Kidney epithelial cell (primary cell): ENCODE measurements at regions not wholly inside any gene's neighbourhood (a gene's known extent, or its start where the extent isn't known, plus 50 kb on each side); places are given as distances from the start of the nearest gene placed in this dataset.

Experiments
- DNase-seq: peaks from one replicate; pipeline ENCODE4 v3.0.0-alpha.2; 2010; ENCODE audit warnings: low read depth
- H3K27me3 ChIP-seq: 2 replicates; pipeline ENCODE4 v1.6.0; 2011; ENCODE audit warnings: low read length; ENCODE audit not compliant: control insufficient read depth, insufficient read depth
- H3K36me3 ChIP-seq: 2 replicates; pipeline ENCODE4 v1.5.1; 2011; ENCODE audit warnings: low read length; ENCODE audit not compliant: control insufficient read depth, insufficient read depth
- H3K4me3 ChIP-seq: 2 replicates; pipeline ENCODE4 v1.5.1; 2011; ENCODE audit warnings: low read depth, mild to moderate bottlenecking, control low read depth, low read length
- TF ChIP-seq, protein P1 (sequence below): IDR thresholded peaks from 2 replicates; pipeline ENCODE4 v1.5.1; 2011; ENCODE audit warnings: mild to moderate bottlenecking, moderate library complexity, low read length, control low read depth, inconsistent platforms; ENCODE audit not compliant: insufficient read depth, poor library complexity, severe bottlenecking

DNA sequence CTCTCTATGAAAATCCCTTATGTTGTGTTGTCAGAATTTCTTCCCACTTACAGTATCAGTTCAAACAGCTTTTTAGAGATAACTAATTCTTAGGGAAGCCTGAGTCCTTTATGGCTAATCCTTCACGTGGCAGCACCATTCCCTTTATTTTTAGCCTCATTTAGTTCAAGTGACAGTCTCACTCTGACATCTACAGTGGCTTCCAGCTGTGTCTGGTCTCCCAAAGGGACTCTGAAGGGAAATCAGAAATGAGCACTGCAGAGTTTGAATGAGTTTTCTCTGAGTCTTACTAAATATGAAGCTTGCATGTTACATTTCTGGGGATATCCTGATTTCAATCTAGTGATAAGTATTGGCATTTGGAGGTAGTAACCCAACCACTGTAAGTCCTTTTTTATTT lies 1104.1 kb downstream of the CDH11 start:
- Histone ChIP-seq H3K4me3 (no peak overlapping the region), H3K36me3 (no peaks in the 10 kb centered on the region), H3K27me3 (no peaks in the 10 kb centered on the region)
- no peak for DNase-seq
- TF ChIP-seq, protein P1, sequence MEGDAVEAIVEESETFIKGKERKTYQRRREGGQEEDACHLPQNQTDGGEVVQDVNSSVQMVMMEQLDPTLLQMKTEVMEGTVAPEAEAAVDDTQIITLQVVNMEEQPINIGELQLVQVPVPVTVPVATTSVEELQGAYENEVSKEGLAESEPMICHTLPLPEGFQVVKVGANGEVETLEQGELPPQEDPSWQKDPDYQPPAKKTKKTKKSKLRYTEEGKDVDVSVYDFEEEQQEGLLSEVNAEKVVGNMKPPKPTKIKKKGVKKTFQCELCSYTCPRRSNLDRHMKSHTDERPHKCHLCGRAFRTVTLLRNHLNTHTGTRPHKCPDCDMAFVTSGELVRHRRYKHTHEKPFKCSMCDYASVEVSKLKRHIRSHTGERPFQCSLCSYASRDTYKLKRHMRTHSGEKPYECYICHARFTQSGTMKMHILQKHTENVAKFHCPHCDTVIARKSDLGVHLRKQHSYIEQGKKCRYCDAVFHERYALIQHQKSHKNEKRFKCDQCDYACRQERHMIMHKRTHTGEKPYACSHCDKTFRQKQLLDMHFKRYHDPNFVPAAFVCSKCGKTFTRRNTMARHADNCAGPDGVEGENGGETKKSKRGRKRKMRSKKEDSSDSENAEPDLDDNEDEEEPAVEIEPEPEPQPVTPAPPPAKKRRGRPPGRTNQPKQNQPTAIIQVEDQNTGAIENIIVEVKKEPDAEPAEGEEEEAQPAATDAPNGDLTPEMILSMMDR = no peak

DNA sequence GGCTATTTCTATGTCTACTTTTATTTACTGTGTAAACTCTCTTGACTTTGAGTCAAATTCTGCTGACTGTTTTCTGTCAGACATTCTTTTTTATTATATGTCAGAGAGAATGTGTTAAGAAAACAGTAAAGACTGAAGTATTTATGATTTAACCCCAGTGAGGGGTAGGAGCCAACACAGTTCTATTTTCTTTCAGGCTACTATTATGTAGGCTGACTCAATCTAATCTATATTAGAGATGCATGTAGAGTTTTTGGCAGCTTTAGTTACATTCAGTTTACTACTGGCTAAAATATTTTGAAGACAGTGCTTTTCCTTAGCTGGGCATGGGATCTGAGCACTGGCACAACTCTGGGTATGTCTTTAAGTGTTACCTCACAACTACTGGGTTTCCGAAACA lies 1108.0 kb downstream of the CDH11 start:
- TF ChIP-seq, protein P1 = no peak
- no peaks in the 10 kb centered on the region for H3K27me3 ChIP-seq
- H3K36me3 ChIP-seq = no peaks in the 10 kb centered on the region
- H3K4me3 ChIP-seq = no peak overlapping the region
- no peak for DNase-seq

DNA sequence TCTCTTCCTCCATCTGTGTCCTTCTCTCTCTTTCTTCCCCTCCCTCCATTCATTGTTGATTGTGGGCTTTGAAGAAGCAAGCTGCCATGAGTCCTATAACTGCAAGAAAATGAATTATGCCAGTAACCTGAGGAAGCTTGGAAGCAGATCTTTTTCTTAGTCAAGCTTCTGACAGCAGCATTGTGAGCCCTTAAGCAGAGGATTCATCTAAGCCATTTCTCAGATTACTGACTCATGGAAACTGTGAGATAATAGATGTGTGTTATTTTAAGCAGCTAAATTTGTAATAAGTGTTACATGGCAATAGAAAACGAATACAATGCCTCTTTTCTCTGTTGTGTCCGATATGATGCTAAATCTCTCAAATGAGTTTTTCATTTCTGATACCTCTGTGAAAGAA lies 1109.7 kb downstream of the CDH11 start:
- Histone ChIP-seq H3K4me3 (no peak overlapping the region), H3K36me3 (no peaks in the 10 kb centered on the region), H3K27me3 (no peaks in the 10 kb centered on the region)
- TF ChIP-seq, protein P1 = no peak
- DNase-seq = no peak

DNA sequence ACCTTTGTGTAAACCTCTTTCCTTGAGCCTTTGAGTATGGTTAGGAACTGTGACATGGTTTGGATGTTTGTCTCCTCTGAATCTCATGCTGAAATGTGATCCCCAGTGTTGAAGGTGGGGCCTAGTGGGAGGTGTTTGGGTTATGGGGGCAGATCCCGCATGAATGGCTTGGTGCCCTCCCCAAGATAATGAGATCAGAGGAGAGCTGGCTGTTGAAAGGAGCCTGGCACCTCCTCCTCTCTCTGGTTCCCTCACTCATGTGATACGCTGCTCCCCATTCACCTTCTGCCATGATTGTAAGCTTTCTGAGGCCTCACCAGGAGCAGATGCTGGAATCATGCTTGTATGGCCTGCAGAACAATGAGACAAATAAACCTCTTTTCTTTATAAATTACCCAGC lies 1110.2 kb downstream of the CDH11 start:
- no peaks in the 10 kb centered on the region for H3K27me3 ChIP-seq
- no peaks in the 10 kb centered on the region for H3K36me3 ChIP-seq
- TF ChIP-seq, protein P1 = no peak
- DNase-seq = no peak
- H3K4me3 ChIP-seq = no peak overlapping the region

DNA sequence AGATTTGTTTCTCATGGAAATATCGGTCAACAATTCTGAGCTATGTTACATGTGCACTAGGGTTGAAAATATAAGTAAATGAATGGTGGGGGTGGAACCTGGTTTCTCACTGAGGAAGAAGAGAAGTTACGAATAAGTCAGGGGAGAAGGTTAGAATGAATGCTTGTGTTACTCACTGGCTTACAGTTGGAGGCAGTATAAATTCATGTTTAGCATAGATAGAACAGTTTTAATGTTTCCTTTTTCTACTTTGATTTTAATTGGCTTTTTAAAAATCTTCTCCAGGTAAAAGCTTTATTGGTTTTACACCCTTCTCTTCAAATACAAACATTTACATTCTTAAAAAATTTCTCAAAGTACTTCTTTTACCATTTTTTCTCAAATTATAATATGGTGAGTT lies 1113.7 kb downstream of the CDH11 start:
- no peaks in the 10 kb centered on the region for H3K27me3 ChIP-seq
- TF ChIP-seq, protein P1 = no peak
- no peak for DNase-seq

DNA sequence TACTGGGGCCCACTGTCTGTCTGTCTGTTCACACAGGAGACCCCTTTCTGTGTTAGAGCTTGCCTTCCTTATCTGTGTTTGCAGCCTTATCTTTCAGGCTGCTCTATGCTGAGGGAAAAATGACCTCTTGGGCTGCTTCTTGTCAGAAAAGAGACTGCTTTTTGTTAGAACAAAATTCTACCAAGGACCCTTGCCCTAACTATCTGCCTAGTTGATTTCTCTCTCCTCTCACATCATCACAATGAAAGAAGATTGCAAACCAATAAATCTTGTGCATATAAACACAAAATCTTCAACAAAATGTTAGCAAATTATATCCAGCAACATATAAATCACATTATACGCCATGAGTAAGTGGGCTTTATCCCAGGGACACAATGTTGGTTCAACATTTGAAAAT lies 1117.7 kb downstream of the CDH11 start:
- no peak for DNase-seq
- no peaks in the 10 kb centered on the region for H3K27me3 ChIP-seq
- TF ChIP-seq, protein P1 = no peak

More for the DNA sequence above, 1113.7 kb downstream of the CDH11 start:
- no peaks in the 10 kb centered on the region for H3K36me3 ChIP-seq
- no peak overlapping the region for H3K4me3 ChIP-seq

More for the DNA sequence above, 1117.7 kb downstream of the CDH11 start:
- H3K4me3 ChIP-seq = no peak overlapping the region
- no peaks in the 10 kb centered on the region for H3K36me3 ChIP-seq
